GM19463 (cell line): ENCODE measurements at regions not wholly inside any gene's neighbourhood (a gene's known extent, or its start where the extent isn't known, plus 50 kb on each side); places are given as distances from the start of the nearest gene placed in this dataset.
"Not testable (repeated sequence)": the region's sequence is repeated elsewhere in the genome, so short reads cannot be mapped to it uniquely, and the experiment has no call there.

Source experiments
- ATAC-seq: cut with Tn5 transposase; IDR thresholded peaks from one replicate; pipeline ENCODE4 v1.9.1; 2021; ENCODE audit warnings: mild to moderate bottlenecking, moderate library complexity; ENCODE audit not compliant: unreplicated experiment

DNA sequence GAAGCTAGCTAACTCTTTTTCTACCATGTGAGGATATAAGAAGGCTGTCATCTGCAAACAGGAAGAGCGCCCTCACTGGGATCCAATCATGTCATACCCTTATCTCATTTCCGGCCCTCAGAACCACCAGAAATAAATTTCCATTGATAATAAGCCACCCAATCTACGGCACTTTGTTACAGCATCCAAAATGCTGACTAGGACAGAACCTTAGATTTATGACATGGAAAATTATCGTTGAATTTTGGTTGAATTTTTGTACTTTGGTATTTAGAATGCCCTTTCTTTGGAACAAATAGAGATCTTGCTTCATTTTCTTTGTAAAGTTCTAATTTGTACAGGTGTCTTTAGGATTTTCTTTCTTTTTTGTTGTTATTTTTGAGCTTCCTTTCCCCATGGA lies 53.3 kb upstream of the CYLC2 start:
- ATAC-seq = no peak

- no peak for ATAC-seq
These were observed 72.6 kb upstream of the CYLC2 start for GRCh38 chr9:102922526-102922925.

GRCh38 chr9:102911185-102911584 lies 83.9 kb upstream of the CYLC2 start:
- no peak for ATAC-seq

- ATAC-seq = not testable (repeated sequence)
These were observed 89.3 kb upstream of the CYLC2 start for GRCh38 chr9:102905795-102906194.

GRCh38 chr9:102892025-102892424 lies 103.1 kb upstream of the CYLC2 start:
- no peak for ATAC-seq

DNA sequence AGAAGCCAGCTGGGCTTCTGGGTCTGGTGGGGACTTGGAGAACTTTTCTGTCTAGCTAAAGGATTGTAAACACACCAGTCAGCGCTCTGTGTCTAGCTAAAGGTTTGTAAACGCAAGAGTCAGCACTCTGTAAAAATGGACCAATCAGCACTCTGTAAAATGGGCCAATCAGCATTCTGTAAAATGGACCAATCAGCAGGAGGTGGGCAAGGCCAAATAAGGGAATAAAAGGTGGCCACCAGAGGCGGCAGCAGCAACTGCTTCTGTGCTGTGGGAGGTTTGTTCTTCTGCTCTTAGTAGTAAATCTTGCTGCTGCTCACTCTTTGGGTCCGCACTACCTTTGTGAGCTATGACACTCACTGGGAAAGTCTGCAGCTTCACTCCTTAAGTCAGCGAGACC lies 106.4 kb upstream of the CYLC2 start:
- not testable (repeated sequence) for ATAC-seq

DNA sequence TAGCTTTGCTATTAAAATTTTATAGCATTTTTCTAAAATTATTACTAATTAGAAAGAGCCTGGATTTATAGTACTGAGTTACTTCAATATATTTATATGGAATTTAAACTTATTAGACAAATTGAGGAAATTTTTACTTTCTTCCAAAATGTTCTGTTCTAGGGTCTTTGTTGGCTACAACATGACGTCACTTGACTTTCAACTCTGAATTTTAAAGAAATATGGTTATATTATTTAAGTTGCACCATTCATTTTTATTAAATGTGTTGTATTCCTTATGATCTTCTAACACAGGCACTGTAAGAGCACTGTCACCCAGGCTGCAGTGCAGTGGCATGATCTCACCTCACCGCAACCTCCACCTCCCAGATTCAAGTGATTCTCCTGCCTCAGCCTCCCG lies 119.4 kb upstream of the CYLC2 start:
- ATAC-seq = no peak

DNA sequence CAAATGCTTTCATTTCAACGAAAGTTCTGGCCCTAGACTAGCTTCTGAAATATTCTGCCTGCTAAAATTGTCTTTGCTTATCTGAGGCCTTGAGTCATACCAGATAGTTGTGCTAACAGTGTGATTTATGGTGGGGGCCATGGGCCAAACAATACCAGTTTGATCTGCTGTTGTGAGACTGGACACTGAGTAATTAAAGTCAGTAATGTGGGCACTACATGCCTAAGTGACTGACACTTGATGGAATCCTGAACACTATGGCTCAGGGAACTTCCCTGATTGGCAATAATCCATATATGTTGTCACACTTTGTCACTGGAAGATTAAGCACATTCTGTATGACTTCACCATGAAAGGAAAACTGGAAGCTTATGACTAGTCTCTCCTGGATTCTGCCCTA lies 127.6 kb upstream of the CYLC2 start:
- ATAC-seq = no peak

GRCh38 chr9:102862478-102862877 lies 132.7 kb upstream of the CYLC2 start:
- ATAC-seq = no peak

DNA sequence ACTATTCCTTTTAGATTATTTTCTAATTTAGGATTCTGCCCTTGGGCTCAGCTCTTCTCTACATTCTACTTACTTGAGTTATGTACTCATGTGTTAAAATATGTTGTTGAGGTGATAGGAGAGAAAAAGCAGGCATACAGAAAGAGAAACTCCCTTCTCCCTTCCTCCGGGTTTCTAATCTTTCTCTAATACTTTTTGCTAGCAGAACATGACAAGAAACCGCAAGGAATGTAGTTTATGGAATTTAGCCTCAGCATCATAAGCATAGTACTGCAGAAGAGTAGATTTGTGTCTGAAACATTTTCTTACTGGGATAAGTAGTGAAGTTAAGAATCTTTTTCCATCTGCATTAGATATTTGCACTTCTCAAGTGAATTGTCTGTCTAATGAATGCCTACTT lies 139.5 kb upstream of the CYLC2 start:
- no peak for ATAC-seq

GRCh38 chr9:102845827-102846371 lies 149.2 kb upstream of the CYLC2 start:
- ATAC-seq = no peak

DNA sequence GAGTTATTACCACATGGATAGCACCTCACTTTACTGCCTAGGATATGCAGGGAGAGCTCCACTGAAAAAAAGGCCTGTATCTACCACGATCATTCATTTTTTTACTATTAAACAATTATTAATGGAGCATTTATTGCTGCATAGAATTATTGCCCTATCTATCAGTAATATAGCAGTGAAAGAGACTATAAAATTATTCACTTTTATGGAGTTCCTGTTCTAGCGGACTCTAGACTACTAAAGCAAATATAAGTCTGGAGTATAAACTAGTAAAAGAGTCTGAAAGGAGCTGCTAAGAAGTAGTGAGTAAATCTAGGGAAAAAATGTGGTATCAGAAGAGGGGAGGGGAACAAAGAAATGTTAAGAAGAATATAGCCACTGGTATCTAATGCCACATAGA lies 150.4 kb upstream of the CYLC2 start:
- ATAC-seq = no peak

DNA sequence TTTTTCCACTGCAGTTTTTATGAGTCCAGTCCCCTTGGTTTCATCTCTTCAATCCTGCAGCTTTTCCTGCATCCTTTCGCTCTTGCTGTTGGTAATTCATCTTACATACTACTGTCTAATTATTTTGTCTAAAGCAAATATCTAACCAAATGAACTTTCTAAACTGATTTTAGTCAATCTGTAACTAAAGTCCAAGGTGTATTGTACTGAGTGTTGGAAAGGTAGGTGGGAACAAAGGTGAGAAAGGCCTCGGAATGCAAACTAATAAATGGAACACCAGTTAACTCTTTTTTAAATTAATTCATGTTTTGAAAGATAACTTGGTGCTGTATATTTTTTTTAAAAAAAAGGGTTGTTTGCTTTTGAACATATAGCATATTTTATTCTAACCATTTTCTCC lies 152.7 kb upstream of the CYLC2 start:
- ATAC-seq = no peak

- no peak for ATAC-seq
These were observed 153.8 kb upstream of the CYLC2 start for GRCh38 chr9:102841376-102841775.

DNA sequence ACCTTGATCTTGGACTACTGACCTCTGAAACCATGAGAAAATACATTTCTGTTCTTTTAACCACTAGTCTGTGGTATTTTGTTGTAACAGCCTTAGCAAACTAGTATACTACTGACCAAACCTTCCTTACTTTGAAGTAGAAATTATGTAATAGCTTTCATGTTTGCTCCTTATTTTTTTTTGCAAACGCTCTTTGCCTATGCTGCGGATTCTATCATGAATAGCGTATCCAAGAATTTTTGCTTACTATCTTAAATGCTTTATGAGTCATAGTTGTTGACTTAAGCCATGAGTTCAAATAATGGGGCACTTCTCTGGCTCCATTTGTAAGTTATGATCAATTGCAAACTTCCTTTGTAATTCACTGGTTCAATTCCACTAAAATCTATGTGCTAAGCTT lies 154.8 kb upstream of the CYLC2 start:
- no peak for ATAC-seq

DNA sequence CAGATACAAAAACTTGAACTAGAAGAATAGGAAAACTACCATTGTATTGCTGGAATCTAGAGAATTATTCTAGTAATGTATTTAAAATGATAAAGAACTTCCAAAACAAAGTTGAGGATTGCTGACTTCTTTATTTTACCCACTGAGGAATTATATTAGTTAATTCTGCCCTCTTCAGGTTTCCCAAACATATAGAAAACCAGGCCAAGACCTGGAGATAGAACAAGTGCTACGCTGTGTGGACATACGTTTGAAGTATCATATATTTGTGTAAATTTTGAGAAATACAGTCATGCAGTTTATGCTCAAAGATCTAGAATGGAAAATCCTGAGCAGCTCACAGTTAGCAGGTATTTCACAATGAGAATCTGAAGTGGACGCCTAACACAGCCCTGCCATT lies 162.3 kb upstream of the CYLC2 start:
- no peak for ATAC-seq

GRCh38 chr9:102796244-102796643 lies 198.9 kb upstream of the CYLC2 start:
- ATAC-seq = no peak

GRCh38 chr9:102795532-102795931 lies 199.6 kb upstream of the CYLC2 start:
- no peak for ATAC-seq

DNA sequence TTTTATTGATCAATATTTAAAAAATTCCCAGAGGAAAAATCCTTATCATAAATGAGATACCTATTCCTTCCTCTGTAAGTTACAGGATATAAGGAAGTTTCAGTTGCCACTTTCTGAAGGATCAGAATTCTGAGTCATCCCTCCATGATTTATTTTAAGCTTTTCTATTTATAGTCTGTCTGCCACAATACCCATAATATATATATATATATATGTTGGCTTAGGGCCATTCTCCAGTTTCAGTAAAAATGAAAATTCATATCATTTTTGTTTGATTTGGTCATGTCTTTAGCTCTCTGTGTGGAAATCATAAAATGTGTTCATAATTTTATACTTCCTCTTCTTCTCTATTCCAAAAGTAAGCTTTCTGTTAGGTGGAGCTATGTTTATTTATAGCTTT lies 215.8 kb upstream of the CYLC2 start:
- no peak for ATAC-seq

- no peak for ATAC-seq
These were observed 216.4 kb upstream of the CYLC2 start for GRCh38 chr9:102778746-102779145.

- no peak for ATAC-seq
These were observed 224.4 kb upstream of the CYLC2 start for GRCh38 chr9:102770704-102771103.

GRCh38 chr9:102769307-102769706 lies 225.8 kb upstream of the CYLC2 start:
- ATAC-seq = no peak

GRCh38 chr9:102768002-102768401 lies 227.1 kb upstream of the CYLC2 start:
- no peak for ATAC-seq

GRCh38 chr9:102767076-102767475 lies 228.1 kb upstream of the CYLC2 start:
- no peak for ATAC-seq
